MM.1S (cell line): ENCODE measurements at regions not wholly inside any gene's neighbourhood (a gene's known extent, or its start where the extent isn't known, plus 50 kb on each side); places are given as distances from the start of the nearest gene placed in this dataset.

Source experiments
- DNase-seq: peaks from one replicate; pipeline ENCODE4 v3.0.0-alpha.2; 2015
- H2AFZ ChIP-seq: fragments of 300-600 bp; sonication (generic); 2 replicates; pipeline ENCODE4 v1.6.0; 2016; ENCODE audit warnings: antibody characterized with exemption, low read length
- H3F3A ChIP-seq: fragments of 300-600 bp; sonication (generic); 2 replicates; pipeline ENCODE4 v1.6.1; 2016; ENCODE audit warnings: mild to moderate bottlenecking, antibody characterized with exemption, low read length, moderate library complexity, mixed read lengths; ENCODE audit not compliant: insufficient read depth
- H3K27ac ChIP-seq: fragments of 300-600 bp; sonication (generic); 2 replicates; pipeline ENCODE4 v1.5.1; 2016; ENCODE audit warnings: mild to moderate bottlenecking, low read length
- H3K27me3 ChIP-seq: fragments of 300-600 bp; sonication (generic); replicated peaks from 2 replicates; pipeline ENCODE4 v1.6.0; 2016; ENCODE audit warnings: low read length; ENCODE audit not compliant: insufficient read depth
- H3K36me3 ChIP-seq: fragments of 300-600 bp; sonication (generic); replicated peaks from 2 replicates; pipeline ENCODE4 v1.6.1; 2016; ENCODE audit warnings: mild to moderate bottlenecking, low read length, mixed read lengths; ENCODE audit not compliant: insufficient read depth
- H3K4me1 ChIP-seq: fragments of 300-600 bp; sonication (generic); 2 replicates; pipeline ENCODE4 v1.6.1; 2016; ENCODE audit warnings: low read length, mixed read lengths
- H3K4me2 ChIP-seq: fragments of 300-600 bp; sonication (generic); 2 replicates; pipeline ENCODE4 v1.6.0; 2016; ENCODE audit warnings: low read depth, low read length
- H3K4me3 ChIP-seq: fragments of 300-600 bp; sonication (generic); 2 replicates; pipeline ENCODE4 v1.5.1; 2016; ENCODE audit warnings: low read length, mixed read lengths
- H3K79me2 ChIP-seq: fragments of 300-600 bp; sonication (generic); 2 replicates; pipeline ENCODE4 v1.6.1; 2016; ENCODE audit warnings: mixed run types, low read length, mixed read lengths
- H3K9ac ChIP-seq: fragments of 300-600 bp; sonication (generic); 2 replicates; pipeline ENCODE4 v1.6.1; 2016; ENCODE audit warnings: low read length, mixed read lengths
- H3K9me2 ChIP-seq: fragments of 300-600 bp; sonication (generic); replicated peaks from 2 replicates; pipeline ENCODE4 v1.6.1; 2016; ENCODE audit warnings: mild to moderate bottlenecking, low read length, mixed read lengths; ENCODE audit not compliant: insufficient read depth
- H3K9me3 ChIP-seq: fragments of 300-600 bp; sonication (generic); replicated peaks from 2 replicates; pipeline ENCODE4 v1.6.1; 2016; ENCODE audit warnings: mild to moderate bottlenecking, low read length, mixed read lengths; ENCODE audit not compliant: insufficient read depth
- H4K20me1 ChIP-seq: fragments of 300-600 bp; sonication (generic); 2 replicates; pipeline ENCODE4 v1.6.1; 2016; ENCODE audit warnings: mild to moderate bottlenecking, low read length, moderate library complexity, mixed read lengths; ENCODE audit not compliant: insufficient read depth
- EZH2 ChIP-seq: fragments of 300-600 bp; sonication (generic); optimal IDR thresholded peaks from 2 replicates; pipeline ENCODE3; 2017; ENCODE audit warnings: low read depth, mild to moderate bottlenecking, antibody characterized with exemption, low read length, mixed read lengths
- EZH2phosphoT487 ChIP-seq: fragments of 300-600 bp; sonication (generic); IDR thresholded peaks from 2 replicates; pipeline ENCODE4 v1.6.1; 2018; ENCODE audit warnings: antibody characterized with exemption, low read length
- TF ChIP-seq, protein P1 (sequence below): fragments of 300-600 bp; sonication (generic); IDR thresholded peaks from 2 replicates; pipeline ENCODE4 v1.5.1; 2016; ENCODE audit warnings: antibody characterized with exemption, low read length, mixed read lengths

DNA sequence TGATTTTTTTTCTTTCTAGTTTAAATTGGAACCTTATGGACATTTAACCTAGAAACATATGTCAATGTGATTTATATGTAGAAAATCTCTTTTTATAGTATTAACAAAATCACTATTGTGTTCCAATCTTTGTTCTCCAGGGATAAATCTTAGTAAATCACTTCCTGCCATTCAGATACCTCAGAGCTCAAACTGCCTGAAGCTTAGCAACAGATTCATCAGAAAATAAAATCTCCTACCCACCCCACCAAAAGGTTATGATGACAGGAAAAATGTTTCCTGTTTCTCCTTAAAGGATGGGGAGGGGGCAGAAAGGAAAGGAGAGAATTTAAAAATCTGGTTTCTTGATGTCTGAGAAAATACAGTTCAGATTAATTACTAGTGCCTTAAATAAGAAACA, 105.0 kb upstream of the TUT7 start:
- Histone ChIP-seq H3K27me3 (no peaks in the 10 kb centered on the region), H3K9ac (no peak overlapping the region), H3K36me3 (no peaks in the 10 kb centered on the region; the same call in 1 of the 2 replicates), H2AFZ (no peak overlapping the region), H3K4me3 (no peak overlapping the region), H3K4me1 (no peaks in the 10 kb centered on the region), H3K9me2 (no peaks in the 10 kb centered on the region), H3K9me3 (no peaks in the 10 kb centered on the region), H4K20me1 (no peaks in the 10 kb centered on the region), H3K79me2 (no peaks in the 10 kb centered on the region), H3F3A (no peaks in the 10 kb centered on the region), H3K27ac (no peak overlapping the region), H3K4me2 (no peak overlapping the region)
- no peak for DNase-seq
- TF ChIP-seq, protein P1, sequence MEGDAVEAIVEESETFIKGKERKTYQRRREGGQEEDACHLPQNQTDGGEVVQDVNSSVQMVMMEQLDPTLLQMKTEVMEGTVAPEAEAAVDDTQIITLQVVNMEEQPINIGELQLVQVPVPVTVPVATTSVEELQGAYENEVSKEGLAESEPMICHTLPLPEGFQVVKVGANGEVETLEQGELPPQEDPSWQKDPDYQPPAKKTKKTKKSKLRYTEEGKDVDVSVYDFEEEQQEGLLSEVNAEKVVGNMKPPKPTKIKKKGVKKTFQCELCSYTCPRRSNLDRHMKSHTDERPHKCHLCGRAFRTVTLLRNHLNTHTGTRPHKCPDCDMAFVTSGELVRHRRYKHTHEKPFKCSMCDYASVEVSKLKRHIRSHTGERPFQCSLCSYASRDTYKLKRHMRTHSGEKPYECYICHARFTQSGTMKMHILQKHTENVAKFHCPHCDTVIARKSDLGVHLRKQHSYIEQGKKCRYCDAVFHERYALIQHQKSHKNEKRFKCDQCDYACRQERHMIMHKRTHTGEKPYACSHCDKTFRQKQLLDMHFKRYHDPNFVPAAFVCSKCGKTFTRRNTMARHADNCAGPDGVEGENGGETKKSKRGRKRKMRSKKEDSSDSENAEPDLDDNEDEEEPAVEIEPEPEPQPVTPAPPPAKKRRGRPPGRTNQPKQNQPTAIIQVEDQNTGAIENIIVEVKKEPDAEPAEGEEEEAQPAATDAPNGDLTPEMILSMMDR, result no peak
- TF ChIP-seq EZH2 (no peak), EZH2phosphoT487 (no peak)

GRCh38 chr9:86458191-86458855, 104.1 kb upstream of the TUT7 start:
- TF ChIP-seq EZH2, result no peak
- TF ChIP-seq EZH2phosphoT487, result no peak
- TF ChIP-seq, protein P1, result no peak
- Histone ChIP-seq H3K4me3 (no peak overlapping the region), H3K9ac (no peak overlapping the region), H4K20me1 (no peaks in the 10 kb centered on the region), H3K27ac (no peak overlapping the region), H3K4me1 (no peaks in the 10 kb centered on the region), H3K4me2 (no peak overlapping the region), H3K9me3 (no peaks in the 10 kb centered on the region), H3F3A (no peaks in the 10 kb centered on the region), H3K9me2 (no peaks in the 10 kb centered on the region), H3K27me3 (no peaks in the 10 kb centered on the region), H2AFZ (no peak overlapping the region), H3K79me2 (no peaks in the 10 kb centered on the region), H3K36me3 (no peaks in the 10 kb centered on the region; the same call in 1 of the 2 replicates)
- DNase-seq, result no peak

- no peak overlapping the region for H3K27ac ChIP-seq
- no peak overlapping the region for H3K4me3 ChIP-seq
- no peaks in the 10 kb centered on the region for H3K4me1 ChIP-seq
- H3K9me3 ChIP-seq, result no peaks in the 10 kb centered on the region
- H3K27me3 ChIP-seq, result no peaks in the 10 kb centered on the region
- no peaks in the 10 kb centered on the region for H3F3A ChIP-seq
- DNase-seq, result no peak
- H3K9me2 ChIP-seq, result no peaks in the 10 kb centered on the region
- no peaks in the 10 kb centered on the region; the same call in 1 of the 2 replicates for H3K36me3 ChIP-seq
- TF ChIP-seq EZH2 (no peak), EZH2phosphoT487 (no peak)
- TF ChIP-seq, protein P1, result no peak
- no peak overlapping the region for H2AFZ ChIP-seq
- H3K79me2 ChIP-seq, result no peaks in the 10 kb centered on the region
- no peak overlapping the region for H3K4me2 ChIP-seq
- no peaks in the 10 kb centered on the region for H4K20me1 ChIP-seq
- H3K9ac ChIP-seq, result no peak overlapping the region
These were observed 102.2 kb upstream of the TUT7 start for GRCh38 chr9:86456416-86456815.
